Mucosa of stomach (tissue), 1 donor: ENCODE measurements at regions not wholly inside any gene's neighbourhood (a gene's known extent, or its start where the extent isn't known, plus 50 kb on each side); places are given as distances from the start of the nearest gene placed in this dataset.

Experiments used
- H3K27me3 ChIP-seq: one replicate; pipeline ENCODE4 v1.7.0; 2013; ENCODE audit warnings: mild to moderate bottlenecking, low read length; ENCODE audit not compliant: control insufficient read depth, insufficient read depth
- H3K36me3 ChIP-seq: one replicate; pipeline ENCODE4 v1.7.0; 2013; ENCODE audit warnings: low read length; ENCODE audit not compliant: control insufficient read depth, insufficient read depth
- H3K4me1 ChIP-seq: one replicate; pipeline ENCODE4 v1.7.0; 2013; ENCODE audit warnings: mild to moderate bottlenecking, low read length; ENCODE audit not compliant: control insufficient read depth, insufficient read depth
- H3K4me3 ChIP-seq: one replicate; pipeline ENCODE4 v1.7.0; 2013; ENCODE audit warnings: low read length
- H3K9ac ChIP-seq: one replicate; pipeline ENCODE4 v1.7.0; 2013; ENCODE audit warnings: mild to moderate bottlenecking, low read length, moderate library complexity
- H3K9me3 ChIP-seq: one replicate; pipeline ENCODE4 v1.7.0; 2013; ENCODE audit warnings: mild to moderate bottlenecking, low read length, moderate library complexity; ENCODE audit not compliant: control insufficient read depth
- donor health status: Pancreatic carcinoma.

DNA sequence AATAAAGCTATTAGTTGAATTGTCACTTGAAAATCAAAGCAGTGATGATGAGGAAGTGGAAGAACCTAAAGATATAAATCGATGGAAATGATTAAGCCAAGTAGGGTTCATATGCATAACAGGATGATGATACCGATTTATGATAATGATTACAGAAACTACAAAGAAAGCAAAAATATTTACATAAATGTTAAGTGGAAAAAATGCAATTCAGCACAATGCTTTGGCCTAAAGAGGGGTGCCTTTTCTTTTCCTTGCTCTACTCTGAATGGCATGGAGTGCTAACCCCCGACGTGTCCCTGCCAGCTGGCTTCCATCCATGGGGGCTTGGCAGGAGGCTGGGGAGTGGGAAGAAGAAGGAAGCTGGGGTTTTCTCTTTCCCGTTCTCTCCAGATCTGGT is 240.3 kb downstream of the GATA3 start:
- H3K9ac ChIP-seq: no peak overlapping the region
- H3K9me3 ChIP-seq: no peaks in the 10 kb centered on the region
- no peaks in the 10 kb centered on the region for H3K36me3 ChIP-seq

GRCh38 chr10:8295311-8295710 is 240.8 kb downstream of the GATA3 start:
- Histone ChIP-seq H3K4me3 (no peak overlapping the region), H3K9ac (no peak overlapping the region), H3K36me3 (no peaks in the 10 kb centered on the region), H3K27me3 (peaks cover 9% of the 10 kb centered on the region), H3K9me3 (no peaks in the 10 kb centered on the region), H3K4me1 (no peaks in the 10 kb centered on the region)

More for the DNA sequence above, 240.3 kb downstream of the GATA3 start:
- Histone ChIP-seq H3K4me1 (no peaks in the 10 kb centered on the region), H3K27me3 (peaks cover 9% of the 10 kb centered on the region), H3K4me3 (no peak overlapping the region)

DNA sequence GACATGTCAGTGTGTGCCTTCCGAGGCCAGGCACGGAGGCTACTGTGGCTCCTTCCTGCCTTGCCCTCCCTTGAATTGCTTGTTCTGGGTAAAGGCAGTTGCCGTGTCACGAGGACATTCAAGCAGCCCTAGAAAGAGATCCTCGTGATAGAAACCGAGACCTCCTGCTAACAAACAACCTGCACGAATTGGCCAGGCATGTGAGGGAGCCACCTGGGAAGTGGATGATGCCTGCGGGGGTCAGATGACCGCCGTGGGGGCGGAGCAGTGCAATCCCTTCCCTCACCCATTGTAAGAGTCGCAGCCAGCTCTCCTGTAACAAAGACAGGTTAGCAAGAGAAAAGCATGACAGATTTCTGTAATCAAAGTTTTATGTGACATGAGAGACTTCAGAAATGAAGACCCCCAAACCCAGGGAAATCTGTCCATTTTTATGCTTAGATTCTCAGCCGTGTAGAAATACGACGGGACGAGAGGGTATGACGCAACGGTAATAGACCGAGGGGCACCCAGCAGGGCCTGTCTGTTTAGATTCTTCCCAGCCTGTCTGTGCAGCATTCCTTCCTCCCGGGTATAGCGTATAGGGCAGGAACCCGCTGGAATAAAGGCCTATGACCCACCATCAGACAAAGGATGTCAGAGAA is 241.7 kb downstream of the GATA3 start:
- H3K4me1 ChIP-seq: no peaks in the 10 kb centered on the region
- H3K27me3 ChIP-seq: peaks cover 9% of the 10 kb centered on the region
- H3K4me3 ChIP-seq: no peak overlapping the region
- H3K9me3 ChIP-seq: no peaks in the 10 kb centered on the region
- no peak overlapping the region for H3K9ac ChIP-seq
- no peaks in the 10 kb centered on the region for H3K36me3 ChIP-seq

DNA sequence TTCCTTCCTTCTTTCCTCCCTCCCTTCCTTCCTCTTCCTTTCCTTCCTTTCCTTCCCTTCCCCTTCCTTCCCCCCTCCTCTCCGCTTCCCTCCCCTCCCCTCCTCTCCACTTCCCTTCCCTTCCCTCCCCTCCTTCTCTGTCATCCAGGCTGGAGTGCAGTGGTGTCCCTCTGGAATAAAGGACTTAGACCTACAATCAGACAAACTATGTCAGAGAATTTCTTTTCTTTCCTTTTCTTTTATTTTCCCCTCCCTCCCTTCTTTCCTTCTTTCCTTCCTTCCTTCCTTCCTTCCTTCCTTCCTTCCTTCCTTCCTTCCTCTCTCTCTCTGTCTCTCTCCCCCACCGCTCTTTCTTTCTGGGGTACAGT is 242.2 kb downstream of the GATA3 start:
- Histone ChIP-seq H3K4me1 (no peaks in the 10 kb centered on the region), H3K36me3 (no peaks in the 10 kb centered on the region), H3K9ac (no peak overlapping the region), H3K9me3 (no peaks in the 10 kb centered on the region), H3K27me3 (peaks cover 9% of the 10 kb centered on the region), H3K4me3 (no peak overlapping the region)

DNA sequence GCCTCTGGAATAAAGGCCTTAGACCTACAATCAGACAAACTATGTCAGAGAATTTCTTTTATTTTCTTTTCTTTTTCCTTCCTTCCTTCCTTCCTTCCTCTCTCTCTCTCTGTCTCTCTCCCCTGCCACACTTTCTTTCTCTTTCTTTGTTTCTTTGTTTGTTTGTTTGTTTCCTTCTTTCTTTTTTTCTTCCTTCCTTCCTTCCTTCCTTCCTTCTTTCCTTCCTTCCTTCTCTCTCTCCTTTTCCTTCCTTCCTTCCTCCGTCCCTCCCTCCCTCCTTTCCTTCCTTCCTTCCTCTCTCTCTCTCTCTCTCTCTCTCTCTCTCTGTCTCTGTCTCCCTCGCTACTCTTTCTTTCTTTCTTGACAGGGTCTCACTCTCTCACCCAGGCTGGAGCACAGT is 242.6 kb downstream of the GATA3 start:
- H3K4me1 ChIP-seq: no peaks in the 10 kb centered on the region
- no peak overlapping the region for H3K9ac ChIP-seq
- H3K36me3 ChIP-seq: no peaks in the 10 kb centered on the region
- H3K9me3 ChIP-seq: no peaks in the 10 kb centered on the region
- peaks cover 9% of the 10 kb centered on the region for H3K27me3 ChIP-seq
- H3K4me3 ChIP-seq: no peak overlapping the region

DNA sequence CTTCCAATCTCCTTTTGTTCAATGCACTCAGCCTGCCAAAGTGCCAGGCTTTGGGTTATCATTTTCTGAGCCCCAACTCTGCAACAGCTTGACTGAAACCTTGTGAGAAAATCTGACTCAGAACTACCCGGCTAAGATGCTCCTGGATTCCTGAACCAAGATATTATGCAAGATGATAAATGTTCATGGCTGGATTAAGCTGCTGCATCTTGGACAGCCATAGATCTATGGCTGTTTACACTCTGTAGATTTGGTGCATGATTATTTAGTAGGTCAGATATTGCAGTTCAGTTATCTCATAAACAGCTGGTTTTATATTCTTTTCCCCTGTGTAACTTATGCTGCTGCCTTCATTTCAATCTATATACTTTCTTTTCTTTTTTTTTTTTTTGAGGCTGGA is 243.5 kb downstream of the GATA3 start:
- H3K4me1 ChIP-seq: no peaks in the 10 kb centered on the region
- no peaks in the 10 kb centered on the region for H3K9me3 ChIP-seq
- no peaks in the 10 kb centered on the region for H3K36me3 ChIP-seq
- H3K9ac ChIP-seq: no peak overlapping the region
- H3K4me3 ChIP-seq: no peak overlapping the region
- peaks cover 9% of the 10 kb centered on the region for H3K27me3 ChIP-seq

DNA sequence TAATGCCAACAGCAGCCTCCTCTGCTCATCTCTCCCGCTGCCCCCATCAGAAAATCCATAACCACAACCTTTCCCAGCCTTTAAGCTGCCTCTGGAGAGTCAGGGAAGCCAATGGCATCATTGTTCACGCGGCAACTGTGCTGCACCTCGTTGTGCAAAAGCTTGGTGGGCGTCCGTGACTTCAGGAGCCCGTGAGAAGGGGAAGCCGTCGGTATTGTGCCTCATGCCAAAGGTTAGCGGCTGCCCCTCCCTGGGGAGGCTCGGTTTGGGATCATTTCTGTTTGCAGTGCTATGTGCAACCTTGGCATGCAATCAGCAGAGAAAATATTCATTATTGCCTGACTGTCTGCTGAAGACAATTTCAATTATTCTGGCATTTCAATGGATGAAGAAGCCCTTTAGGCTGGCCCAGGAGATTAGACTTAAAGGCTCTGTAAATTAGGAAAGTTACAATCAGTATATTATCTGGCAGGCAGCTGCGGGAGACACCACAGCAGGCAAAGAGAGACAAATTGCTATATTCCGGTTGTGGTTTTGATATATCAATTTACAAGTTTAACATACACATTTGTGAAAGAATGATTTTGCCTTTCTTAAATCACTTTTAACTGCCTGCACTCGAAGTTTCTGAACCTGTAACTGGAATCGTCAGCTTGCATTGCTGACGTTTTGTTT is 244.5 kb downstream of the GATA3 start:
- Histone ChIP-seq H3K9me3 (no peaks in the 10 kb centered on the region), H3K9ac (no peak overlapping the region), H3K36me3 (no peaks in the 10 kb centered on the region), H3K4me1 (no peaks in the 10 kb centered on the region), H3K4me3 (no peak overlapping the region), H3K27me3 (peaks cover 9% of the 10 kb centered on the region)

GRCh38 chr10:8300925-8301324 is 246.4 kb downstream of the GATA3 start:
- peaks cover 5% of the 10 kb centered on the region for H3K27me3 ChIP-seq
- no peaks in the 10 kb centered on the region for H3K4me1 ChIP-seq
- no peak overlapping the region for H3K4me3 ChIP-seq
- H3K9ac ChIP-seq: no peak overlapping the region
- no peaks in the 10 kb centered on the region for H3K9me3 ChIP-seq
- H3K36me3 ChIP-seq: no peaks in the 10 kb centered on the region

GRCh38 chr10:8301333-8301732 is 246.8 kb downstream of the GATA3 start:
- H3K9ac ChIP-seq: no peak overlapping the region

DNA sequence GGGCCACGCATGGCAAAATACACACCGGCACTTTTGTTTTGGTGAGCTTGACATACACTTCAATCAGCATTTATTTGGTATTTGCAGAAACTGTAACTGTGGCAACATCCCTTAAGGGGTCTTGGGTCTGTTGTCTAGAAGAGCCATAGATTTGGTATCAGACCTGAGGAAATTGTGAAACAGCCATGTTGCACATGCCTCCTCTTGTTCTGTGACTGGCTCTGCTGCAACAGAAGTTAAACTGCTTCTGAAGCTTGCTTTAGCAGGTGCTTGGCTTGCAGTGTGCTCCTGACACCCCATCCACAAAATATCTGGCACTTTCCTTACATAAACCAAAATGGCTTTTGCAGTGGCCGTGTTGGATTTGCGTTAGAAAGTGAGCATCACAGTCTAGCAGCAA is 247.3 kb downstream of the GATA3 start:
- Histone ChIP-seq H3K27me3 (no peaks in the 10 kb centered on the region), H3K4me3 (no peak overlapping the region), H3K36me3 (no peaks in the 10 kb centered on the region), H3K4me1 (no peaks in the 10 kb centered on the region), H3K9ac (no peak overlapping the region), H3K9me3 (no peaks in the 10 kb centered on the region)

More at GRCh38 chr10:8301333-8301732, 246.8 kb downstream of the GATA3 start:
- Histone ChIP-seq H3K27me3 (peaks cover 5% of the 10 kb centered on the region), H3K4me3 (no peak overlapping the region), H3K4me1 (no peaks in the 10 kb centered on the region), H3K9me3 (no peaks in the 10 kb centered on the region), H3K36me3 (no peaks in the 10 kb centered on the region)

- Histone ChIP-seq H3K9ac (no peak overlapping the region), H3K36me3 (no peaks in the 10 kb centered on the region), H3K4me1 (no peaks in the 10 kb centered on the region), H3K4me3 (no peak overlapping the region), H3K9me3 (no peaks in the 10 kb centered on the region), H3K27me3 (no peaks in the 10 kb centered on the region)
Measured at GRCh38 chr10:8302565-8302964, 248.1 kb downstream of the GATA3 start.

DNA sequence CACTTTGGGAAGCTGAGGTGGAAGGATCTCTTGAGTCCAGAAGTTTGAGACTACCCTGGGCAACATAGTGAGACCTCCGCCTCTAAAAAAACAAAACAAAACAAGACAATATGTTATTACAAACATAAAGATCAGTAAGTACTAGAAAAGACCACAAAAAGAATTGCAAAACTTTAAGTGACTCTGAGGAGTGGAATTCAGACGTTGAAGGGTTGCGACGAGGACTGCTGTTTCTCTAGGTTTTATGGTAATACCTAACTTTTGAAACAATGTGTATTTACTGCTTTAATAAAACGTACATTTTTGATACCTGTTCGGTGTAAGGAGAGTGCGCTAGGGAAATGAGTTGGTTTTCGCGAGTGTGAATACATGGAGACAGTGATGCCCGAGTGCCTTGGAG is 250.4 kb downstream of the GATA3 start:
- H3K4me1 ChIP-seq: no peaks in the 10 kb centered on the region
- H3K36me3 ChIP-seq: no peaks in the 10 kb centered on the region
- H3K9me3 ChIP-seq: no peaks in the 10 kb centered on the region
- H3K4me3 ChIP-seq: no peak overlapping the region
- no peak overlapping the region for H3K9ac ChIP-seq
- H3K27me3 ChIP-seq: no peaks in the 10 kb centered on the region
